LNCaP clone FGC (cell line): ENCODE measurements at regions not wholly inside any gene's neighbourhood (a gene's known extent, or its start where the extent isn't known, plus 50 kb on each side); places are given as distances from the start of the nearest gene placed in this dataset.
"Not testable (repeated sequence)": the region's sequence is repeated elsewhere in the genome, so short reads cannot be mapped to it uniquely, and the experiment has no call there.

Source experiments
- DNase-seq: peaks from one replicate; pipeline ENCODE4 v3.0.0-alpha.2; 2011; ENCODE audit warnings: low read depth
- H3K4me3 ChIP-seq: 2 replicates; pipeline ENCODE4 v1.5.1; 2011; ENCODE audit warnings: mild to moderate bottlenecking, low read depth, low read length, control low read depth
- TF ChIP-seq, protein P1 (sequence below): IDR thresholded peaks from 2 replicates; pipeline ENCODE4 v1.5.1; 2012; ENCODE audit warnings: mild to moderate bottlenecking; ENCODE audit not compliant: control insufficient read depth, insufficient read depth; ENCODE audit errors: extremely low read depth

DNA sequence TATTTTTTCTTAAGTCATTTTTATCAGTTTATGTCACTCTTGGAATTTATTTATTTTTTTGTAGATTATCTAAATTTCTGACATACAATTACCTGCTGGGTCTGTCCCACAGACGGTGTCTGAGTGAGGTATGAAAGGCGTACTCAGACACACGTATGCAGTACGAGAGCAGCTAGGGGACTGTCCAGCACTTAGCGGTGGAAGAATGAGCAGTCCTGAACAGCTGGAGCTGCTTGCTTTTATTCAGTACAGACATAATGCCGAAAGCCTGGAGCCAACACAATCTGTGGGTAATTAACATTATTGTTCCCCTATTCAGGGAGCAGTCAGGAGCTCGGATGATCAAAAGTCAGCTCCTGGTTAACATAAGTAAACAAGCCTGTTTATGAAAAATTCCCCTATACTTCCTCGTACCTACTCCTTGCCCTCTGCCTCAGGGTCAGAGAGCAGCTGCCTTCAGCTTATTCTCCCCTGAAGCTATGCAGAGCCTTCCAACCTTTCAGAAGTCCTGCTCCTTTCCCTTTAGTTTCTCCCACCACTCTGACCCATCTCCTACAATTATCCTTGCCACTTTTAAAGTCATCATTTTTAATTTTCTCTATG lies 488.0 kb upstream of the POM121L12 start:
- no peak overlapping the region for H3K4me3 ChIP-seq
- TF ChIP-seq, protein P1, sequence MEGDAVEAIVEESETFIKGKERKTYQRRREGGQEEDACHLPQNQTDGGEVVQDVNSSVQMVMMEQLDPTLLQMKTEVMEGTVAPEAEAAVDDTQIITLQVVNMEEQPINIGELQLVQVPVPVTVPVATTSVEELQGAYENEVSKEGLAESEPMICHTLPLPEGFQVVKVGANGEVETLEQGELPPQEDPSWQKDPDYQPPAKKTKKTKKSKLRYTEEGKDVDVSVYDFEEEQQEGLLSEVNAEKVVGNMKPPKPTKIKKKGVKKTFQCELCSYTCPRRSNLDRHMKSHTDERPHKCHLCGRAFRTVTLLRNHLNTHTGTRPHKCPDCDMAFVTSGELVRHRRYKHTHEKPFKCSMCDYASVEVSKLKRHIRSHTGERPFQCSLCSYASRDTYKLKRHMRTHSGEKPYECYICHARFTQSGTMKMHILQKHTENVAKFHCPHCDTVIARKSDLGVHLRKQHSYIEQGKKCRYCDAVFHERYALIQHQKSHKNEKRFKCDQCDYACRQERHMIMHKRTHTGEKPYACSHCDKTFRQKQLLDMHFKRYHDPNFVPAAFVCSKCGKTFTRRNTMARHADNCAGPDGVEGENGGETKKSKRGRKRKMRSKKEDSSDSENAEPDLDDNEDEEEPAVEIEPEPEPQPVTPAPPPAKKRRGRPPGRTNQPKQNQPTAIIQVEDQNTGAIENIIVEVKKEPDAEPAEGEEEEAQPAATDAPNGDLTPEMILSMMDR, result no peak
- no peak for DNase-seq

DNA sequence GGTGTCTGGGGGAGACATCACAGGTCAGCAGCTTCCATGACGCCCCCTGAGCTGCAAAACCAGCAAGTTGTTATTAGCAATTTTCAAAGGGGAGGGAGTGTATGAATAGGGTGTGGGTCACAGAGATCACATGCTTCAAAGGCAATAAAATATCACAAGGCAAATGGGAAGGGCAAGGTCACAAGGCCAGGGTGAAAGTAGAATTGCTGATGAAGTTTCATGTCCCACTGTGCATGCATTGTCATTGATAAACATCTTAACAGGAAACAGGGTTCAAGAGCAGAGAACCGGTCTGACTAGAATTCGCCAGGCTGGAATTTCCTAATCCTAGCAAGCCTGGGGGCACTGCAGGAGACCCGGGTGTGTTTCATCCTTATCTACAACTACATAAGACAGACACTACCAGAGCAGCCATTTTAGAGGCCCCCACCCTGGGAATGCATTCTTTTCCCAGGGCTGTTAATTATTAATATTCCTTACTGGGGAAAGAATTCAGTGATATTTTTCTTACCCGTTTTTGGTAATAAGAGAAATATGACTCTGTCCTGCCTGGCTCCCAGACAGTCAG lies 494.2 kb upstream of the POM121L12 start:
- DNase-seq, H3K4me3 ChIP-seq: not testable (repeated sequence)

DNA sequence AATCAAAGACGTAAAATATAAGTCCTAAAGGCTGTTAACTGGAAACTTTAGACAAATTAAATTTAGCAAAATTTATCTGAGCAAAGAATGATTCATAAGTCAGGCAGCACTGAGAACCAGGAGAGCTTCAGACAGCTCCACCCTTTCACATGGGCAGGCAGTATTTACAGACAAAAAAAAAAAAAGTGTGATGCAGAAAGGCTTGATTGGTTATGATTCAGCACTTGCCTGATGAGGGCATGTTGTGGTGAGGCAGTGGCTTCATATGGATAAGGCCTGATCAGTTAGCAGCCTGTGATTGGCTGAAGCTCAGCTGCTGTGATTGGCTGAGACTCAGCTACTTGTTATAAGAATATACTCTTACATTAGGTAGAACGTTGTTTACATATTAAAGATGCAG lies 495.4 kb upstream of the POM121L12 start:
- TF ChIP-seq, protein P1, result no peak
- DNase-seq, result no peak
- no peak overlapping the region for H3K4me3 ChIP-seq

DNA sequence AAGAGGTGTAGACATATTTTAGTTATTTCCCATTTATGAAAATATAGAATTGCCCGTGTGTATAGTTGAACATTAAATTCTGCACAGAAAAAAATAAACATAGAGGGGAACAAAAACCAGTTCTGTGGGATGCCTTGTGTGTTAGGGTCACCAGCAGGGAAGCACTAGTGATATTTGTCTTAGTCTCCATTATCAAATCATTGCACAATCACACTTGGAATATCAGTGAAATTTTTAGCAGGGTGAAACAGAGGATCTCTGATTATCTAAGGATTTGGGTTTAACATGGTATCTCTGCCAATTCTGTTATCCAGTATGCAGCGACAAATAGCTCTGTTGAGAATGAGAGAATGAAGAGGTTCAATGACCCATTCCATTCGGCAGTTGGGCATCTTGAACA lies 496.0 kb upstream of the POM121L12 start:
- TF ChIP-seq, protein P1, result no peak
- H3K4me3 ChIP-seq, result no peak overlapping the region
- DNase-seq, result no peak

DNA sequence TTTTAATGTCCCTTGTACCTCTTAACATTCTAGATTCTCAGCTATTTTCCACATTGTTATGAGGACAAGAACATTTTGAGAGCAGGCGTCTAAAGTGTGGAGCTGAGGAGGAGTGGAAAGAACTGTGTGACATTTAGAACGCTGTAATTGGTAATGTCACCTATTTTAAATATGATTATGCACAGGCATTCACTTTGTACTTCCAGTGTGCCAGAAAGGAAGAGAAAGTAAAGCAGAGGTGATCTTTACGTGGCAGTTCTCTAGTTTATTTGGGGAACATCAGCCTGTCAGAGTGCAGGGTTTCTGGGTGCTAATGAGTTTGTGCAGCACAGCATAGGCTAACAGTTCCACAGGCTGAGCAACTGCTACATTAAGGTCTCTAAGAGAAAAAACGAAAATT lies 498.4 kb upstream of the POM121L12 start:
- no peak overlapping the region for H3K4me3 ChIP-seq
- TF ChIP-seq, protein P1, result no peak

DNA sequence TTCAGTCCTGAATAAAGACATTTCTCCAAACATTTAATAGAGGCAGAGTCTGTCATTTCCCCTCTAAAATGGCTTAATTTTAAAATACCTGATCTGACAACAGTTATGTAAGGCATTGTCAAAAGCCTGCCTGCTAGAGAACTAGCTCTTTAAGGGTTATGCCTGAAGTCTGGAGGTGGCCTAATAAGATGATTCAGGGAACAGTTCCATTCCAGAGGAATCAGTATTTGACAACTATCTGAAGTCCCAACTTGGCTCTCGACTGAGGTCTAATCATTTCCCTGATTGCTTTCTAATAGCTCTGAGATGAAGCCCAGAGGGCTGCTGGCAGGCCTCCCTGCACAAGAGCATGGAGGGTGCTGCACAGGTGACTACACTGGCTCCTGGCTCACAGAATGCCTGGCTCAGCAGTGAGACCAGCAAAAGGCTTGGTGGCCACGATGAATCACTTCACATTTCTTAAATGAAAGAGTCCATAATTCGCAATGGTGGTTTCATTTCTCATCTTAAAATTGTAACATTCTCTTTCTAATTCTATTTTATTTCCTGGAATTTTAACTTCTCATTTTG lies 509.6 kb upstream of the POM121L12 start:
- TF ChIP-seq, protein P1, result no peak
- no peak overlapping the region for H3K4me3 ChIP-seq
- no peak for DNase-seq

More for the DNA sequence above, 498.4 kb upstream of the POM121L12 start:
- DNase-seq, result no peak

DNA sequence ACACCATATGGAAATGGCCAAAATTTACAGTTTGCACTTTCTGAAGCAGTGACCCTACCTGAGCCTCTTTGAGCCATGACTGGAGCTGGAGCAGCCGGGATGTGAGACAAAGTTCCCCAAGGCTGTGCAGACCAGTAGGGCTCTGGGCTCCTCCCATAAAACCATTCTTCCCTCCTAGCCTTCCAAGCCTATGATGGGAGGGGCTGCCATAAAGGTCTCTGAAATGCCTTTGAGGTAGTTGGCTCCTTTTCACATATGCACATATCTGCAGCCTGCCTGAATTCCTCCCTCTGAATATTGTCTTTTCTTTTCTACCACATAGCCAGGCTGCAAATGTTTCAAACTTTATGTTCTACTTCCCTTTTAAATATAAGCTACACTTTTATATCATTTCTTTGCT lies 516.6 kb upstream of the POM121L12 start:
- DNase-seq, result no peak
- TF ChIP-seq, protein P1, result no peak
- H3K4me3 ChIP-seq, result no peak overlapping the region
